HEK293T (cell line): ENCODE measurements at regions not wholly inside any gene's neighbourhood (a gene's known extent, or its start where the extent isn't known, plus 50 kb on each side); places are given as distances from the start of the nearest gene placed in this dataset.

Source experiments
- ARNT ChIP-seq: fragments of 450-650 bp; IDR thresholded peaks from 2 replicates; pipeline ENCODE4 v1.6.1; 2017; ENCODE audit warnings: mild to moderate bottlenecking
- BHLHE40 ChIP-seq: fragments of 450-650 bp; IDR thresholded peaks from 2 replicates; pipeline ENCODE4 v1.6.1; 2016; ENCODE audit warnings: mild to moderate bottlenecking, moderate library complexity, borderline replicate concordance
- FOXK2 ChIP-seq: fragments of 450-650 bp; IDR thresholded peaks from 2 replicates; pipeline ENCODE4 v1.6.1; 2016; ENCODE audit warnings: mild to moderate bottlenecking
- SP1 ChIP-seq: fragments of 450-650 bp; IDR thresholded peaks from 2 replicates; pipeline ENCODE4 v1.6.1; 2017

- TF ChIP-seq FOXK2 (no peak), BHLHE40 (no peak), SP1 (no peak), ARNT (no peak)
Measured at GRCh38 chr2:56464066-56464465, 280.3 kb downstream of the CCDC85A start.
